Activated CD4-positive, alpha-beta T cell treated with anti-CD3 and anti-CD28 coated beads for 48 hours (primary cell): ENCODE measurements at regions not wholly inside any gene's neighbourhood (a gene's known extent, or its start where the extent isn't known, plus 50 kb on each side); places are given as distances from the start of the nearest gene placed in this dataset.

Experiments used
- DNase-seq: peaks from one replicate; pipeline ENCODE4 v3.0.0-alpha.2; 2020

- DNase-seq, result no peak
These were observed 148.5 kb downstream of the SOX2 start for GRCh38 chr3:181860235-181860634.

- DNase-seq, result no peak
These were observed 150.8 kb downstream of the SOX2 start for GRCh38 chr3:181862502-181862901.

- no peak for DNase-seq
These were observed 156.9 kb downstream of the SOX2 start for GRCh38 chr3:181868576-181869082.

GRCh38 chr3:181872887-181873286 is 161.2 kb downstream of the SOX2 start:
- DNase-seq, result no peak

GRCh38 chr3:181879926-181880325 is 168.2 kb downstream of the SOX2 start:
- no peak for DNase-seq

- DNase-seq, result no peak
These were observed 168.6 kb downstream of the SOX2 start for GRCh38 chr3:181880331-181880730.

GRCh38 chr3:181881749-181882148 is 170.0 kb downstream of the SOX2 start:
- no peak for DNase-seq

- no peak for DNase-seq
These were observed 174.3 kb downstream of the SOX2 start for GRCh38 chr3:181885868-181886630.

- DNase-seq, result no peak
These were observed 175.0 kb downstream of the SOX2 start for GRCh38 chr3:181886676-181887075.

GRCh38 chr3:181887685-181888084 is 176.0 kb downstream of the SOX2 start:
- DNase-seq, result no peak

GRCh38 chr3:181888234-181888633 is 176.5 kb downstream of the SOX2 start:
- DNase-seq, result no peak

- DNase-seq, result no peak
These were observed 181.1 kb downstream of the SOX2 start for GRCh38 chr3:181892848-181893247.

- DNase-seq, result no peak
These were observed 184.9 kb downstream of the SOX2 start for GRCh38 chr3:181896605-181897004.

- no peak for DNase-seq
These were observed 188.0 kb downstream of the SOX2 start for GRCh38 chr3:181899702-181900101.

GRCh38 chr3:181901626-181902025 is 189.9 kb downstream of the SOX2 start:
- DNase-seq, result no peak

- no peak for DNase-seq
These were observed 194.6 kb downstream of the SOX2 start for GRCh38 chr3:181906338-181906737.

- DNase-seq, result no peak
These were observed 197.5 kb downstream of the SOX2 start for GRCh38 chr3:181909241-181909640.

GRCh38 chr3:181912384-181912783 is 200.7 kb downstream of the SOX2 start:
- DNase-seq, result no peak

GRCh38 chr3:181913254-181913653 is 201.5 kb downstream of the SOX2 start:
- DNase-seq, result no peak

- DNase-seq, result no peak
These were observed 203.8 kb downstream of the SOX2 start for GRCh38 chr3:181915551-181915950.

- DNase-seq, result no peak
These were observed 204.3 kb downstream of the SOX2 start for GRCh38 chr3:181916013-181916412.

GRCh38 chr3:181917027-181917426 is 205.3 kb downstream of the SOX2 start:
- no peak for DNase-seq

- DNase-seq, result no peak
These were observed 207.7 kb downstream of the SOX2 start for GRCh38 chr3:181919375-181919774.

- no peak for DNase-seq
These were observed 208.7 kb downstream of the SOX2 start for GRCh38 chr3:181920409-181920808.

- DNase-seq, result no peak
These were observed 209.5 kb downstream of the SOX2 start for GRCh38 chr3:181921220-181921619.
